ENCODE measurements at regions not wholly inside any gene's neighbourhood (a gene's known extent, or its start where the extent isn't known, plus 50 kb on each side); places are given as distances from the start of the nearest gene placed in this dataset.

DNA sequence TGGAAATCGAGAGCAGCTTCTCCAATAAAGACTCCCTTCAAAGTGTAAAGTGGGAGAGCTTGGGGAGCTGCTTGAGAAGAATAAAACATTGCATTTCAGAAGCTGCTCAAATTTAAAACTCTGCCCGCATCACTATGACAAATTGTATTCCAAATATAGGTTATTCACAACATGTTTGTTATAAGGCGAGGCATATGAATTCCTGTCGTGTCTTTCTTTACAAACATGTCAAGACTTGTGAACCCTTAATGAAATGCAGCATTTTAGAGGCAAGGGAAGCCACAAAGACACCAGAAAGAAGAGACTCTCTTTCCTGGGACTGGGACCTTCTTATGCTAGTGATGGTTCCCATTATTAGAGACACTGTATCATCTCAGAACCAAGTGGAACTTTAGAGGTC, 311.2 kb downstream of the DHX15 start (continued):
- TF ChIP-seq GABPA (IDR thresholded peaks at IDR 0.05; ENCODE audit: borderline replicate concordance, insufficient read depth, low read length), result no peak
- no peak for TF ChIP-seq POLR2AphosphoS5 (IDR thresholded peaks at IDR 0.05; ENCODE audit: low read depth, low read length)
- TF ChIP-seq PHF8 (conservative IDR thresholded peaks at IDR 0.05; ENCODE audit: low read depth, low read length), result no peak
- TF ChIP-seq RAD21 (IDR thresholded peaks at IDR 0.05 in 1 of 2, conservative IDR thresholded peaks at IDR 0.05 in 1 of 2; ENCODE audit: low read depth in 2 of 2, low read length in 2 of 2), result no peak
- no peak for TF ChIP-seq CBX5 (IDR thresholded peaks at IDR 0.05; ENCODE audit: low read depth, low read length)
